Mesenchymal stem cell (in vitro differentiated cells and primary cell): ENCODE measurements at regions not wholly inside any gene's neighbourhood (a gene's known extent, or its start where the extent isn't known, plus 50 kb on each side); places are given as distances from the start of the nearest gene placed in this dataset.

Experiments
- DNase-seq: peaks from one replicate; pipeline ENCODE4 v3.0.0-alpha.2; 2013
- H2AFZ ChIP-seq: one replicate; pipeline ENCODE4 v1.6.1; 2013; ENCODE audit warnings: low read depth, mild to moderate bottlenecking, control low read depth, inconsistent platforms, low read length, moderate library complexity
- H2AK5ac ChIP-seq: 2 replicates; pipeline ENCODE4 v1.6.1; 2013; ENCODE audit warnings: low read length, moderate library complexity, mild to moderate bottlenecking, inconsistent platforms; ENCODE audit not compliant: severe bottlenecking
- H2BK120ac ChIP-seq: one replicate; pipeline ENCODE4 v1.6.1; 2013; ENCODE audit warnings: low read depth, mild to moderate bottlenecking, inconsistent platforms, low read length, moderate library complexity
- H2BK12ac ChIP-seq, 2 experiments: one replicate each; pipeline ENCODE4 v1.6.1; 2013; ENCODE audit warnings: inconsistent platforms in 2 of 2, low read length in 2 of 2, mild to moderate bottlenecking in 2 of 2, moderate library complexity in 2 of 2, control low read depth in 1 of 2
- H2BK15ac ChIP-seq: one replicate; pipeline ENCODE4 v1.6.1; 2013; ENCODE audit warnings: mild to moderate bottlenecking, low read depth, inconsistent platforms; ENCODE audit not compliant: poor library complexity, severe bottlenecking
- H2BK5ac ChIP-seq: 2 replicates; pipeline ENCODE4 v1.6.1; 2013; ENCODE audit warnings: low read depth, mild to moderate bottlenecking, low read length, control low read depth, inconsistent platforms; ENCODE audit not compliant: poor library complexity, severe bottlenecking
- H3K14ac ChIP-seq, 2 experiments: one replicate each; pipeline ENCODE4 v1.6.1; 2013; ENCODE audit warnings: inconsistent platforms in 2 of 2, low read length in 2 of 2, control low read depth in 1 of 2, mild to moderate bottlenecking in 1 of 2, moderate library complexity in 1 of 2
- H3K18ac ChIP-seq, 2 experiments: one replicate each; pipeline ENCODE4 v1.6.1; 2013; ENCODE audit warnings: inconsistent platforms in 2 of 2, low read length in 2 of 2, control low read depth in 1 of 2, low read depth in 1 of 2, mild to moderate bottlenecking in 1 of 2
- H3K23ac ChIP-seq, 2 experiments: one replicate each; pipeline ENCODE4 v1.6.1; 2013; ENCODE audit warnings: inconsistent platforms in 2 of 2, low read length in 2 of 2, mild to moderate bottlenecking in 2 of 2, moderate library complexity in 2 of 2, control low read depth in 1 of 2
- H3K27ac ChIP-seq: 2 replicates; pipeline ENCODE4 v1.5.1; 2013; ENCODE audit warnings: mild to moderate bottlenecking, moderate library complexity, low read length, control low read depth, inconsistent platforms; ENCODE audit not compliant: poor library complexity, severe bottlenecking
- H3K27me3 ChIP-seq, 2 experiments: 2 replicates each; pipeline versions ENCODE4 v1.6.1 to v1.7.0; 2013; ENCODE audit warnings: low read length in 2 of 2, mild to moderate bottlenecking in 2 of 2, moderate library complexity in 2 of 2, control low read depth in 1 of 2, inconsistent platforms in 1 of 2; ENCODE audit not compliant: control insufficient read depth in 1 of 2, insufficient read depth in 1 of 2
- H3K36me3 ChIP-seq, 2 experiments: 2 replicates each; pipeline versions ENCODE4 v1.6.1 to v1.7.0; 2013; ENCODE audit warnings: low read length in 2 of 2, control low read depth in 1 of 2, inconsistent platforms in 1 of 2, low read depth in 1 of 2, mild to moderate bottlenecking in 1 of 2; ENCODE audit not compliant: insufficient read depth in 2 of 2, control insufficient read depth in 1 of 2
- H3K4ac ChIP-seq, 2 experiments: one replicate each; pipeline ENCODE4 v1.6.1; 2013; ENCODE audit warnings: inconsistent platforms in 2 of 2, low read length in 2 of 2, mild to moderate bottlenecking in 2 of 2, moderate library complexity in 2 of 2, control low read depth in 1 of 2, low read depth in 1 of 2
- H3K4me1 ChIP-seq: 2 replicates; pipeline ENCODE4 v1.6.1; 2013; ENCODE audit warnings: low read depth, low read length, control low read depth; ENCODE audit not compliant: control insufficient read depth, insufficient read depth
- H3K4me2 ChIP-seq: 2 replicates; pipeline ENCODE4 v1.6.1; 2013; ENCODE audit warnings: low read length, mild to moderate bottlenecking, inconsistent platforms; ENCODE audit not compliant: poor library complexity, severe bottlenecking
- H3K4me3 ChIP-seq, 2 experiments: 2 replicates each; pipeline versions ENCODE4 v1.5.1 to v1.7.0; 2013; ENCODE audit warnings: low read length in 2 of 2, mild to moderate bottlenecking in 2 of 2, control low read depth in 1 of 2, low read depth in 1 of 2; ENCODE audit not compliant: insufficient read depth in 1 of 2
- H3K79me1 ChIP-seq: replicated peaks from 2 replicates; pipeline ENCODE4 v1.6.1; 2013; ENCODE audit warnings: mild to moderate bottlenecking, control low read depth, low read length, inconsistent platforms; ENCODE audit not compliant: poor library complexity, severe bottlenecking
- H3K9ac ChIP-seq: 2 replicates; pipeline ENCODE4 v1.7.0; 2013; ENCODE audit warnings: mild to moderate bottlenecking, low read length, moderate library complexity
- H3K9me3 ChIP-seq: 2 replicates; pipeline ENCODE4 v1.7.0; 2013; ENCODE audit warnings: mild to moderate bottlenecking, low read length; ENCODE audit not compliant: control insufficient read depth
- H4K8ac ChIP-seq: one replicate; pipeline ENCODE4 v1.6.1; 2013; ENCODE audit warnings: inconsistent platforms, mild to moderate bottlenecking, low read length, moderate library complexity
- H4K91ac ChIP-seq: one replicate; pipeline ENCODE4 v1.6.1; 2013; ENCODE audit warnings: mild to moderate bottlenecking, low read length, inconsistent platforms
- WGBS: methylation state at CpG from one replicate; pipeline ENCODE4 v1.1.7; 2013; ENCODE audit warnings: mixed read lengths; 5-methylcytosine and 5-hydroxymethylcytosine counted together

DNA sequence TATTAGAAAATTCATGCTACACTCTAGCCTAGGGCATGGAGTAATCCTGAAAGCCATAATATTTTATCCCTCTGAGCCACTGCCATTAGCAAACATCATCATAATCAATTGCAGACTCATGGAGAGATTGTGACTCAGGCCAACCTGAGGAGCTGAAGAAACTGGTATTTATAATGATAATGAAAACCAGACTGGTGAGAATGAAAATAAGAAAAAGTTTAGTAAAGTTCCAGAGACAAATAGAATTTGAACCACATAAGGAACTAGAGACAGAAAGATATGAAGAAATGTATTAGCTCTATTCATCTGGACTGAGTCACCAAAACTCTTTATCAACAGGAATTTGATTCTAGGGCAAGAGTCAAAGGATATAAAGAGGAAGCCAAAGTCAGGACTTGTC, 158.7 kb downstream of the DRD1 start:
- Histone ChIP-seq H2BK5ac (no peak overlapping the region), H3K36me3 (no peaks in the 10 kb centered on the region), H3K27me3 (peaks cover 0 to 3% of the 10 kb centered on the region in 2 experiments), H2BK12ac (no peak overlapping the region), H3K9ac (no peak overlapping the region), H2BK120ac (no peak overlapping the region), H3K4ac (no peak overlapping the region), H3K4me3 (peak overlapping the region in 1 of 2 experiments; percentile 22), H3K79me1 (no peaks in the 10 kb centered on the region), H2AFZ (no peak overlapping the region), H4K91ac (no peak overlapping the region), H2BK15ac (no peak overlapping the region), H3K4me1 (peaks cover 2% of the 10 kb centered on the region), H3K4me2 (no peak overlapping the region), H2AK5ac (no peak overlapping the region), H3K23ac (no peak overlapping the region), H4K8ac (no peak overlapping the region), H3K14ac (no peak overlapping the region), H3K9me3 (no peaks in the 10 kb centered on the region), H3K27ac (no peak overlapping the region), H3K18ac (no peak overlapping the region)
- DNase-seq = no peak

GRCh38 chr5:175284806-175285205, 159.2 kb downstream of the DRD1 start:
- H4K8ac ChIP-seq = no peak overlapping the region
- no peak overlapping the region for H3K27ac ChIP-seq
- H3K4me1 ChIP-seq = peaks cover 2% of the 10 kb centered on the region
- no peak overlapping the region for H4K91ac ChIP-seq
- no peak overlapping the region for H2BK120ac ChIP-seq
- DNase-seq = no peak
- no peak overlapping the region for H3K4ac ChIP-seq
- H3K18ac ChIP-seq = no peak overlapping the region
- no peak overlapping the region for H2AFZ ChIP-seq
- no peaks in the 10 kb centered on the region for H3K9me3 ChIP-seq
- no peak overlapping the region for H3K4me2 ChIP-seq
- no peaks in the 10 kb centered on the region for H3K79me1 ChIP-seq
- H3K27me3 ChIP-seq = peaks cover 0 to 8% of the 10 kb centered on the region in 2 experiments
- WGBS = 55% methylated on average over 2 of the region's 2 CpGs
- no peak overlapping the region for H3K9ac ChIP-seq
- no peak overlapping the region for H3K14ac ChIP-seq
- H2BK15ac ChIP-seq = no peak overlapping the region
- H3K36me3 ChIP-seq = no peaks in the 10 kb centered on the region
- peak overlapping the region in 1 of 2 experiments; percentile 6 for H3K4me3 ChIP-seq
- H2BK5ac ChIP-seq = no peak overlapping the region
- no peak overlapping the region for H2BK12ac ChIP-seq
- H2AK5ac ChIP-seq = no peak overlapping the region
- H3K23ac ChIP-seq = no peak overlapping the region

- H3K4me2 ChIP-seq = no peak overlapping the region
- no peak overlapping the region for H4K91ac ChIP-seq
- DNase-seq = no peak
- no peak overlapping the region for H2BK5ac ChIP-seq
- no peak overlapping the region for H2AK5ac ChIP-seq
- no peak overlapping the region for H3K4ac ChIP-seq
- no peak overlapping the region for H3K14ac ChIP-seq
- no peak overlapping the region for H3K4me3 ChIP-seq
- no peak overlapping the region for H4K8ac ChIP-seq
- no peaks in the 10 kb centered on the region for H3K9me3 ChIP-seq
- H3K23ac ChIP-seq = no peak overlapping the region
- peaks cover 0 to 27% of the 10 kb centered on the region in 2 experiments for H3K27me3 ChIP-seq
- no peak overlapping the region for H3K18ac ChIP-seq
- no peaks in the 10 kb centered on the region for H3K4me1 ChIP-seq
- H2BK120ac ChIP-seq = no peak overlapping the region
- H2AFZ ChIP-seq = no peak overlapping the region
- no peaks in the 10 kb centered on the region for H3K79me1 ChIP-seq
- no peak overlapping the region for H3K27ac ChIP-seq
- no CpG with 5 or more reads among the region's 1 CpG for WGBS
- no peak overlapping the region for H2BK12ac ChIP-seq
- no peaks in the 10 kb centered on the region for H3K36me3 ChIP-seq
- H3K9ac ChIP-seq = no peak overlapping the region
- H2BK15ac ChIP-seq = no peak overlapping the region
These were observed 161.3 kb downstream of the DRD1 start for GRCh38 chr5:175282611-175283225.

DNA sequence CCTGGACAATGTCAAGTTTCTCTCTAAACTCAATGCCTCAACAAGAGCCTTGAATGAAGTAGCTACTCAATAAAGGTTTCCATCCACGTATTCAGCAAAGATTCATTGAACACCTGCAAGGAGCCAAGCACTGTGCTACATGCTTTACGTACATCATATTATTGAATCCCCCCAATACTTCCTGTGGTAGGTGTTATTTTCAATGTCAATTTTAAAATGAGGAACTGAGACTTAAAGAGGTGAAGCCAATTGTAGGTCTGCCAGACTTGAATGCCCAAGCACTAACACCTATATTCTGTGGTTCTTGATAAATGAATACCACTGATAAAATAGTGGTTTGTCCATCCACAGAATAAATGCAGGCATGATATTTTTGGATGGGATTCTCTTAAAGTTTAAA, 162.3 kb downstream of the DRD1 start:
- Histone ChIP-seq H3K36me3 (no peaks in the 10 kb centered on the region), H4K8ac (no peak overlapping the region), H3K4me1 (no peaks in the 10 kb centered on the region), H3K9me3 (no peaks in the 10 kb centered on the region), H3K14ac (no peak overlapping the region), H3K9ac (no peak overlapping the region), H3K27me3 (peaks cover 0 to 37% of the 10 kb centered on the region in 2 experiments), H3K18ac (no peak overlapping the region), H3K4ac (no peak overlapping the region), H3K79me1 (no peaks in the 10 kb centered on the region), H3K27ac (no peak overlapping the region), H2AK5ac (no peak overlapping the region), H3K4me2 (no peak overlapping the region), H4K91ac (no peak overlapping the region), H2BK5ac (no peak overlapping the region), H2BK15ac (no peak overlapping the region), H3K4me3 (no peak overlapping the region), H3K23ac (no peak overlapping the region), H2AFZ (no peak overlapping the region), H2BK120ac (no peak overlapping the region), H2BK12ac (no peak overlapping the region)
- no CpG with 5 or more reads among the region's 2 CpGs for WGBS
- no peak for DNase-seq
